NCI-H146 treated with DMSO at 0.1 percent for 48 hours (cell line): ENCODE measurements at regions not wholly inside any gene's neighbourhood (a gene's known extent, or its start where the extent isn't known, plus 50 kb on each side); places are given as distances from the start of the nearest gene placed in this dataset.

Experiments used
- DNase-seq: peaks from one replicate; lab custom pipeline; 2025; ENCODE audit not compliant: unreplicated experiment; lab: John Stamatoyannopoulos, UW

- no peak for DNase-seq
These were observed 354.8 kb upstream of the SOX5 start for GRCh38 chr12:24304285-24304684.

GRCh38 chr12:24302708-24303107 lies 353.2 kb upstream of the SOX5 start:
- DNase-seq = no peak

GRCh38 chr12:24297516-24297915 lies 348.0 kb upstream of the SOX5 start:
- no peak for DNase-seq

DNA sequence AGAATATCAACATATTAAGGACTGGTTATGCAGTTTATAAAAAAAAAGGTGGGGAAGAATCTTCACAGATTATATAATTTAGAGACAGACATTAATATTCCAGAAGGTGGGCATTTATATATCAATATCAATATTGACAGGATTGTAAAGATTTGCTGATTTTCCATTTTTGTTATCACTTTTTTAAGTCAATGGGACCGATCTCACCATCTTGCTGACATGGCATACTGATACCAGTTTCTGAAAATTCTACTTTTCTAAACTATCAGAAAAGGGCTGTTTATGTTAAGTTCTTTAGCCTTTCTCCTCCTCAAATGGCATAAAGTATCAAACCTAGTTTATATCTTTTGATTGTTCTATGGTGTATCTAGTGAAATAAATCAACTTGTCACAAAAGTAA lies 344.1 kb upstream of the SOX5 start:
- no peak for DNase-seq

DNA sequence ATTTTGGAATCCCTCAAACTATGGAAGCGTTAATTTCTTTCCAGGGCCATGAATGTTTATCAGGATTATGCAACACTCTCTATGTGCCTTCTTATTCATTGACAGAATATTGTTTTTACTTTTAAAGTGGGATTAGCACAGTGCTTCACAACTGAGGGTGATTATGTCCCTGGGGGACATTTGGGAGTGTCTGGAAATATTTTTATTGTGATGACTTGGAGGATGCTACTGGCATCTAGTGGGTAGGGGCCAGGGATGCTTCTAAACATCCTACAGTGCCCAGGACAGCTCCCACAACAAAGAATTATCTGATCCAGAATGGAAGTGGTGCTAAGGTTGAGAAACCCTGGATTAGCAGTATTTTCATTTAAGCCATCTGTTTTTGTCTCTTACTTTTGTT lies 338.5 kb upstream of the SOX5 start:
- no peak for DNase-seq

DNA sequence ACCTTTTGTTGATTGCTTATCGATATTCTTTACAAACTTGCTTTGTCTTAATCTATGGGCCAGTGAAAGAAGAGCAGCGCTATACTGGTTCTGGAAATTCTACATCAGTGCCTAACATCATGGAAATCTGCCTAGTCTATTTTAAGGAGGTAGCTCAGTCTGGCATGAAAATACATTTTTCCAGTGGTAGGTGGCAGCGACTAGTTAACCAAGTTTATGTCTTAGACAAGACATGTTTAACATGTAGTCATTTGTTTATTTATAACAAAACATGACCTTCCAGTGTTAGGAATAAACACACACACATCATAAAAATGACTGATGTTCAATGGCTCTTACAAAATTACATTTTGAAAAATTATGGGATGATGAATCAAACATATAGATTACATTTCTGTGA lies 336.0 kb upstream of the SOX5 start:
- DNase-seq = no peak

DNA sequence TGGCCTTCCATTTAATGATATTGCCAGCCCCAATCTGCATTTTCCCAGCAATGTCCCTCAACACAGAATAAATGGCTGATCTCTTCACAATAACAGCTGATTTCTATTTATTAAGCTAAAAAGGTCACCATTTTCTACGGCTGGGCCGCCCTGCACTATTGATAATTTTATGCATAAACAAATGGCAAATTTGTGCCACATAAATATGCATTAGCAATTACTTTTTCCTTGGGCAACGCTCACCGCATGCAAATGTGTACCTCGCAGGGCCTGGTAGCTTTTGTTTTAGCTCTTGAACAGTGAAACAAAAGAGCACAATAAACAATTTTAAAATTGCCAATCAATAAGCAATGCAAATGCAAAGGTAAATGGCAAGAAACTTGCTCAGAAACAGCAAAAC lies 331.9 kb upstream of the SOX5 start:
- no peak for DNase-seq

- DNase-seq = no peak
These were observed 330.8 kb upstream of the SOX5 start for GRCh38 chr12:24280056-24280842.

DNA sequence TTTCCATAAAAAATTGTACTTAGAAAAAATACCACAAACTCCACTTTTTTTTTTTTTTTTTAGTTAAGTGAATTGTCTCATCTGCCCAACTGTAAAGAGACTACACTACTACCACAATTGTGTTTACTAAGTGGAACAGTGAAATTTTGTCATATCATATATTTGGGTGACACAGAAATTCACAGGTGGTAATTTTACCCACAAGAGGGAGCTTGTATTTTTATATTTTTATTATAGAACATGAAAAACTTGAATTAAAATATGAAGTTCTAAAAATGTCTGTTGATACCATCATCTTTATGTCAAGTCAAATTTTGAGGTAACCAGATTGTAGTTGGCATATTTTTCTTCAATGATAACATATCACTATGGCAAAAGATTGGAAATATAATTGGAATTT lies 329.4 kb upstream of the SOX5 start:
- no peak for DNase-seq

DNA sequence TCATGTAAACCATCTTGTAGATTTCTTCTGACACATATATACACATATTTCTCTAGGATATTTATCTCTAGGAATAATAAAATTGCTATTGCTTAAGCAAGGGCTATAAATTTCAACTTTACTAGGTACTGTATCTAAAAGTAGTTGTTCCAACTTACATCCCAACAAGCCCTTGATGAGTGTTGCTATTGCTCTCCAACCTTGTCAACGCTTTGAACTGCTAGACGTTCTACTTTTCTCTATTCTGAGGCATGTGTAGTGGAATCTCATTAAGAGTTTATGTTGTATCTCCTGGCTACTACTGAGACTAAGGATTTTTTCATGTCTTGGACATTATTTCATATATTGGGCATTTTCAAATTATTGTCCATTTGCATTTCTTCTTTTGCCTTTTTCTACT lies 321.5 kb upstream of the SOX5 start:
- no peak for DNase-seq

- DNase-seq = no peak
These were observed 321.0 kb upstream of the SOX5 start for GRCh38 chr12:24270464-24270863.

GRCh38 chr12:24268663-24269186 lies 319.3 kb upstream of the SOX5 start:
- DNase-seq = no peak

DNA sequence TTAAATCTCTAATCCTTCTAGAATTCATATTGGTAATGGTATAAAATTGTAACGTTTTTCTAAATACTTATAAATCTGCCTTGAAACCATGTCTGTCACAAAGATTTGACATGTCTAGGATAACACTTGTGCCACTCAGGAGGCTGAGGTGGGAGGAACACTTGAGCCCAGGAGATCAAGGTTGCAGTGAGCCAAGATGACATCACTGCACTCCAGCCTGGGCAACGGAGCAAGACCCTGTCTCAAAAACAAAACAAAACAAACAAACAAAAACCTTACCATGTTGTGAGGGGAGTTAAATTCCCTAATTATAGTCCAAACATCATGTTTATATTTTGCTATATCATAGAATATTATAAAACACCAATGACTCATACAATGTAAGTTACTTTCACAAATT lies 317.5 kb upstream of the SOX5 start:
- DNase-seq = no peak

- no peak for DNase-seq
These were observed 307.2 kb upstream of the SOX5 start for GRCh38 chr12:24256684-24257083.

DNA sequence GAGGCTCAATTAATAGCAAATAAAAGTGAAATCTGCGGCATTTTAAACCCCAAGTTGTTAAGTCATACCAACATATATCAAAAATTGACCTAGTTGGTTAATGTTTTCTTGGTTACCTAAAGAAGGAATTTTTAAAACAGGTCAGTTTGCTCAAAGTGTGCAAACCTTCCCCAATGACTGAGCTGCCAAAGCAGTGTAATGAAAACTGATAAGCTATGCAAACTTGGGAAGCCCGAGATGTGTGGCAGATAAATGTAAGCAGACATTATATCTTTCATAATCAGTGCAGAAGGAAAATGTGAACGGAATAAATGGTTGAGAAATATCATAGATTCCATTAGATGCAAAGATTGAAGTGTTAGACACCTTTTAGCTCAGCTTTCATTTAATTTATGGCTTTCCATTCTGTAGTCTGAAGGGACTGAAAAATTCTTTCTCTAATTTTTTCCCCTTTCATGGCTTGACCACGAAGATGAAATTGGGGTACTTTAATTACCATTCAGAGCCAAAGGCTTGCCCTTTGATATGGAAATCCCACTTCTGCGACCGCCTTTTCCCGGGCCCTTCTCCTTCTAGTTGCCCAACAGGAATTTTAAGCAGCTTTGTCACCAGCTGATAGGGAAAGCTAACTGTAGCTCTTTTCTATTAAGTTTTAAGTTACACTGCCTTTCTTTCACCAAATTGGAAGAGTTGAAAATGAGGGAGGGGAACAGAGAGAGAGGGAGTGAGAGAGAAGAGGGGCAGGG lies 306.6 kb upstream of the SOX5 start:
- no peak for DNase-seq

GRCh38 chr12:24252602-24253001 lies 303.1 kb upstream of the SOX5 start:
- peak; percentile 17 for DNase-seq

- DNase-seq = no peak
These were observed 297.5 kb upstream of the SOX5 start for GRCh38 chr12:24246934-24247333.

DNA sequence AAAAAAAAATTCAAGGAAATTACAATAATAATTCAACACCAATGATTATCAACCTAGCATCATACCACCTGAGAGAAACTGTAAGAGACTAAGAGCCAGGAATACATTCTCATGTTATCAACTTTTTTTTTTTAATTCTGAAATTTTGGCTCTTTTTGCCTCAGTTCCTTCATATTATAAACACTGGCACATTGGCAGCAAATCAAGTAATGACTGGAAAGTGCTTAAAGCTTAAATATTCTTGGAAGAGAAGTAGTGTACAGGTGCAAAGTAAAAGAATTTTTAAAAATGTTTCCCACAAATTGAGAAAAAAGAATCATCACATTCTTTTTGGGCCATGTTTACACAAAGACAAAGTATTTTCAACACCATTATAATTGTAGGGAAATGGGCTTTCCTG lies 296.9 kb upstream of the SOX5 start:
- DNase-seq = no peak

- no peak for DNase-seq
These were observed 295.3 kb upstream of the SOX5 start for GRCh38 chr12:24244801-24245200.

GRCh38 chr12:24244231-24244630 lies 294.8 kb upstream of the SOX5 start:
- DNase-seq = no peak

- no peak for DNase-seq
These were observed 291.2 kb upstream of the SOX5 start for GRCh38 chr12:24240707-24241106.

DNA sequence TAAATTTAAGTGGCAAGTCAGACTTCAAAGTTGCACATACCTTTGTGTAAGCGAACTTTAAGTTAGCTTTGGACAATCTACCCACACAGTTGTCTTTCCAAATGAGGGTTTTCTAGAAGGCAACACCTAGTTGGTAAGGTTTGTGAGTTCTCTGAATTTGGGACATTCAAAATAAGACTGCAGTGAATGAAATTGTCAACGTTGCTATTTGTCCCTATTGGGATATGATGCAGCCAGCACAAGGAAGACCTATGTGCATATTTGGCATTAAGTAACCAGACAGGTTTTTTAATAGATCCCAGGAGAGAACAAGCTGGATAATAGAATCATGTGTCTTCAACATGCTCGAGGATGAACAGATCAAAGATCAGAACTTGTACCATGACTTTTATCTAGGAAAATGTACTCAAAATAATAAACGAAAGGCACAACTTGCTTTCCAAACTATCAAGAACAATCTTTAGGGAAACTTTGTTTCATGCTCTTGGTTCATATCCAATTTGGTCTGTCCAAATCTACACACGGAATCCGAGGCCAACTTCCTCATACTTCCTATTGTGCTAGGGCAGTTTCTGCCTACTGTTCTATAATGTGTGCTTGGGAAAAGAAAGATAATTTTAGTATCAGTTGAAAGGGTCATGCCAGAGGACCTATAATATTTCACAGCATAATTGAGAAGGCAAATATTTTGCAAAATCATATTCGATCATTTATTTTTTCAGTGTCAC lies 284.2 kb upstream of the SOX5 start:
- no peak for DNase-seq
